ENCODE measurements at regions not wholly inside any gene's neighbourhood (a gene's known extent, or its start where the extent isn't known, plus 50 kb on each side); places are given as distances from the start of the nearest gene placed in this dataset.

DNA sequence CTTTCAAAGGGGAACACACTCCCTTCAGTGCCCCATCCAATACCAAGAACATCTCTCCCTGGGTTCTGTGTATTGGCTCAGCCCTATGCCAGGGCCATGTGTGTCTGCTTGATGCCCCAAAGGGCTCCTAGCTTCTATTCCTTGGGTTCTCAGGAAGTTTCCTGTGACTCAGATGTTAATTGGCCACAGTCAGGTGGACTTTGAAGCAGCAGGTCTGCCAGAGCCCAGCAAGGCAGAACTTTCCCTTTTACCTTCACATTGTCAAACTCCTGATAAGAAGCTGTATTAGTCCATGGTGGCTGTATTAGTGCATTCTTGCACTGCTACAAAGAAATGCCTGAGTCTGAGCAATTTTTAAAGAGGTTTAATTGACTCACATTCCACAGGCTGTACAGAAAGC, 116.0 kb upstream of the PTPRT start:
- no peak for FAIRE-seq
- CTCF ChIA-PET (ENCODE audit: low intra/inter-chr PET ratio) = no interaction called here
- no TSS peak for BruUV-seq (replicated peaks)

More for the DNA sequence above, 116.0 kb upstream of the PTPRT start:
- Histone ChIP-seq H3K36me3 (ENCODE audit: control insufficient read depth, insufficient read depth, low read length) (no peaks in the 10 kb centered on the region), H3K79me2 (ENCODE audit: control insufficient read depth, insufficient read depth, low read length) (no peaks in the 10 kb centered on the region), H3K9me1 (ENCODE audit: control insufficient read depth, insufficient read depth, low read length) (no peaks in the 10 kb centered on the region), H4K20me1 (replicated peaks; ENCODE audit: control insufficient read depth, insufficient read depth, low read length) (no peaks in the 10 kb centered on the region), H3K27ac (ENCODE audit: extremely low read depth, low read depth, low read length) (no peak overlapping the region), H2AFZ (ENCODE audit: low read depth, low read length) (no peak overlapping the region), H3K4me1 (replicated peaks in 1 of 2; ENCODE audit: control insufficient read depth in 2 of 2, insufficient read depth in 2 of 2, low read length in 2 of 2) (no peaks in the 10 kb centered on the region), H3K9me3 (replicated peaks; ENCODE audit: control insufficient read depth, insufficient read depth, low read depth, low read length) (no peaks in the 10 kb centered on the region), H3K9ac (ENCODE audit: insufficient read depth in 1 of 2, low read depth in 2 of 2, low read length in 2 of 2) (no peak overlapping the region), H3K4me3 (no peak overlapping the region), H3K4me2 (ENCODE audit: insufficient read depth, low read length) (no peak overlapping the region), H3K27me3 (ENCODE audit: control insufficient read depth in 2 of 2, insufficient read depth in 2 of 2, low read length in 2 of 2) (no peaks in the 10 kb centered on the region; a peak in 1 of 5 replicates)
- TF ChIP-seq ZNF766 (CRISPR knock-in tag; conservative IDR thresholded peaks at IDR 0.05) = no peak
- no peak for TF ChIP-seq PCBP1 (IDR thresholded peaks at IDR 0.05; ENCODE audit: low read depth, low read length, poor library complexity, severe bottlenecking)
- no peak for TF ChIP-seq PHB (CRISPR knock-in tag; IDR thresholded peaks at IDR 0.05)
- TF ChIP-seq ZNF589 (CRISPR knock-in tag; IDR thresholded peaks at IDR 0.05; ENCODE audit: low read depth) = no peak
- TF ChIP-seq SNIP1 (IDR thresholded peaks at IDR 0.05; ENCODE audit: low read depth) = no peak
- TF ChIP-seq, protein P1, sequence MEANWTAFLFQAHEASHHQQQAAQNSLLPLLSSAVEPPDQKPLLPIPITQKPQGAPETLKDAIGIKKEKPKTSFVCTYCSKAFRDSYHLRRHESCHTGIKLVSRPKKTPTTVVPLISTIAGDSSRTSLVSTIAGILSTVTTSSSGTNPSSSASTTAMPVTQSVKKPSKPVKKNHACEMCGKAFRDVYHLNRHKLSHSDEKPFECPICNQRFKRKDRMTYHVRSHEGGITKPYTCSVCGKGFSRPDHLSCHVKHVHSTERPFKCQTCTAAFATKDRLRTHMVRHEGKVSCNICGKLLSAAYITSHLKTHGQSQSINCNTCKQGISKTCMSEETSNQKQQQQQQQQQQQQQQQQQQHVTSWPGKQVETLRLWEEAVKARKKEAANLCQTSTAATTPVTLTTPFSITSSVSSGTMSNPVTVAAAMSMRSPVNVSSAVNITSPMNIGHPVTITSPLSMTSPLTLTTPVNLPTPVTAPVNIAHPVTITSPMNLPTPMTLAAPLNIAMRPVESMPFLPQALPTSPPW (CRISPR knock-in tag; IDR thresholded peaks at IDR 0.05) = no peak
- TF ChIP-seq, protein P2, sequence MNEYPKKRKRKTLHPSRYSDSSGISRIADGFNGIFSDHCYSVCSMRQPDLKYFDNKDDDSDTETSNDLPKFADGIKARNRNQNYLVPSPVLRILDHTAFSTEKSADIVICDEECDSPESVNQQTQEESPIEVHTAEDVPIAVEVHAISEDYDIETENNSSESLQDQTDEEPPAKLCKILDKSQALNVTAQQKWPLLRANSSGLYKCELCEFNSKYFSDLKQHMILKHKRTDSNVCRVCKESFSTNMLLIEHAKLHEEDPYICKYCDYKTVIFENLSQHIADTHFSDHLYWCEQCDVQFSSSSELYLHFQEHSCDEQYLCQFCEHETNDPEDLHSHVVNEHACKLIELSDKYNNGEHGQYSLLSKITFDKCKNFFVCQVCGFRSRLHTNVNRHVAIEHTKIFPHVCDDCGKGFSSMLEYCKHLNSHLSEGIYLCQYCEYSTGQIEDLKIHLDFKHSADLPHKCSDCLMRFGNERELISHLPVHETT (CRISPR knock-in tag; conservative IDR thresholded peaks at IDR 0.05 in 1 of 2, IDR thresholded peaks at IDR 0.05 in 1 of 2) = no peak
- no peak for TF ChIP-seq ZNF324 (CRISPR knock-in tag; IDR thresholded peaks at IDR 0.05)
- TF ChIP-seq, protein P3, sequence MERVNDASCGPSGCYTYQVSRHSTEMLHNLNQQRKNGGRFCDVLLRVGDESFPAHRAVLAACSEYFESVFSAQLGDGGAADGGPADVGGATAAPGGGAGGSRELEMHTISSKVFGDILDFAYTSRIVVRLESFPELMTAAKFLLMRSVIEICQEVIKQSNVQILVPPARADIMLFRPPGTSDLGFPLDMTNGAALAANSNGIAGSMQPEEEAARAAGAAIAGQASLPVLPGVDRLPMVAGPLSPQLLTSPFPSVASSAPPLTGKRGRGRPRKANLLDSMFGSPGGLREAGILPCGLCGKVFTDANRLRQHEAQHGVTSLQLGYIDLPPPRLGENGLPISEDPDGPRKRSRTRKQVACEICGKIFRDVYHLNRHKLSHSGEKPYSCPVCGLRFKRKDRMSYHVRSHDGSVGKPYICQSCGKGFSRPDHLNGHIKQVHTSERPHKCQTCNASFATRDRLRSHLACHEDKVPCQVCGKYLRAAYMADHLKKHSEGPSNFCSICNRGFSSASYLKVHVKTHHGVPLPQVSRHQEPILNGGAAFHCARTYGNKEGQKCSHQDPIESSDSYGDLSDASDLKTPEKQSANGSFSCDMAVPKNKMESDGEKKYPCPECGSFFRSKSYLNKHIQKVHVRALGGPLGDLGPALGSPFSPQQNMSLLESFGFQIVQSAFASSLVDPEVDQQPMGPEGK (CRISPR knock-in tag; IDR thresholded peaks at IDR 0.05; ENCODE audit: borderline replicate concordance) = no peak
- TF ChIP-seq, protein P4, sequence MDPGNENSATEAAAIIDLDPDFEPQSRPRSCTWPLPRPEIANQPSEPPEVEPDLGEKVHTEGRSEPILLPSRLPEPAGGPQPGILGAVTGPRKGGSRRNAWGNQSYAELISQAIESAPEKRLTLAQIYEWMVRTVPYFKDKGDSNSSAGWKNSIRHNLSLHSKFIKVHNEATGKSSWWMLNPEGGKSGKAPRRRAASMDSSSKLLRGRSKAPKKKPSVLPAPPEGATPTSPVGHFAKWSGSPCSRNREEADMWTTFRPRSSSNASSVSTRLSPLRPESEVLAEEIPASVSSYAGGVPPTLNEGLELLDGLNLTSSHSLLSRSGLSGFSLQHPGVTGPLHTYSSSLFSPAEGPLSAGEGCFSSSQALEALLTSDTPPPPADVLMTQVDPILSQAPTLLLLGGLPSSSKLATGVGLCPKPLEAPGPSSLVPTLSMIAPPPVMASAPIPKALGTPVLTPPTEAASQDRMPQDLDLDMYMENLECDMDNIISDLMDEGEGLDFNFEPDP (CRISPR knock-in tag; IDR thresholded peaks at IDR 0.05) = no peak
- TF ChIP-seq RBM22 (IDR thresholded peaks at IDR 0.05; ENCODE audit: low read depth, low read length, poor library complexity, severe bottlenecking) = no peak
- TF ChIP-seq PYGO2 (tag; IDR thresholded peaks at IDR 0.05) = no peak
- no peak for TF ChIP-seq BRD9 (IDR thresholded peaks at IDR 0.05; ENCODE audit: low read depth, partially characterized antibody)
- no peak for TF ChIP-seq LEF1 (IDR thresholded peaks at IDR 0.05)
- no peak for TF ChIP-seq SMARCB1 (IDR thresholded peaks at IDR 0.05; ENCODE audit: insufficient read length, low read depth)
- TF ChIP-seq TAL1 (IDR thresholded peaks at IDR 0.05) = no peak
- no peak for TF ChIP-seq ATF1 (CRISPR knock-in tag; IDR thresholded peaks at IDR 0.05)
- TF ChIP-seq ATF1 (tag; IDR thresholded peaks at IDR 0.05) = no peak
- no peak for TF ChIP-seq SMAD3 (CRISPR knock-in tag; conservative IDR thresholded peaks at IDR 0.05)
- TF ChIP-seq IFI16 (CRISPR knock-in tag; IDR thresholded peaks at IDR 0.05) = no peak
- ATAC-seq = no peak
- DNase-seq (ENCODE audit: extremely low read depth in 1 of 4, low spot score in 3 of 4) = no peak
- intact Hi-C loops (cut with micrococcal nuclease) = no loop called here
- in situ Hi-C loops (cut with MboI) = no loop called here
- POLR2A ChIA-PET = interaction anchor here (1.1 kb wide), 1 partner anchor 19 kb away, joined by 3 read pairs; no protein-coding TSS in a partner anchor
